WERI-Rb-1 (cell line): ENCODE measurements at regions not wholly inside any gene's neighbourhood (a gene's known extent, or its start where the extent isn't known, plus 50 kb on each side); places are given as distances from the start of the nearest gene placed in this dataset.

Source experiments
- DNase-seq: peaks from one replicate; pipeline ENCODE4 v3.0.0-alpha.2; 2020
- H3K27ac ChIP-seq: fragments of 250-450 bp; sonication (Bioruptor Pico); 2 replicates; pipeline ENCODE4 v1.5.1; 2020; ENCODE audit warnings: mild to moderate bottlenecking, moderate library complexity
- H3K27me3 ChIP-seq: fragments of 250-450 bp; sonication (Bioruptor Pico); 2 replicates; pipeline ENCODE4 v1.5.1; 2021; ENCODE audit warnings: mild to moderate bottlenecking, low read depth, moderate library complexity; ENCODE audit not compliant: insufficient read depth, severe bottlenecking
- H3K36me3 ChIP-seq: fragments of 250-450 bp; sonication (Bioruptor Pico); 2 replicates; pipeline ENCODE4 v1.5.1; 2020; ENCODE audit warnings: mild to moderate bottlenecking, moderate library complexity
- H3K4me3 ChIP-seq: 2 replicates; pipeline ENCODE4 v1.5.1; 2011; ENCODE audit warnings: low read depth, mild to moderate bottlenecking, control low read depth, low read length
- H3K9me3 ChIP-seq: fragments of 250-450 bp; sonication (Bioruptor Pico); 2 replicates; pipeline ENCODE4 v1.5.1; 2021; ENCODE audit warnings: mild to moderate bottlenecking, moderate library complexity; ENCODE audit not compliant: severe bottlenecking
- TF ChIP-seq, protein P1 (sequence below): IDR thresholded peaks from 2 replicates; pipeline ENCODE4 v1.5.1; 2011; ENCODE audit warnings: low read depth, mild to moderate bottlenecking, control low read depth, inconsistent platforms, low read length

- H3K27me3 ChIP-seq, result no peaks in the 10 kb centered on the region
- H3K36me3 ChIP-seq, result no peaks in the 10 kb centered on the region
- TF ChIP-seq, protein P1, sequence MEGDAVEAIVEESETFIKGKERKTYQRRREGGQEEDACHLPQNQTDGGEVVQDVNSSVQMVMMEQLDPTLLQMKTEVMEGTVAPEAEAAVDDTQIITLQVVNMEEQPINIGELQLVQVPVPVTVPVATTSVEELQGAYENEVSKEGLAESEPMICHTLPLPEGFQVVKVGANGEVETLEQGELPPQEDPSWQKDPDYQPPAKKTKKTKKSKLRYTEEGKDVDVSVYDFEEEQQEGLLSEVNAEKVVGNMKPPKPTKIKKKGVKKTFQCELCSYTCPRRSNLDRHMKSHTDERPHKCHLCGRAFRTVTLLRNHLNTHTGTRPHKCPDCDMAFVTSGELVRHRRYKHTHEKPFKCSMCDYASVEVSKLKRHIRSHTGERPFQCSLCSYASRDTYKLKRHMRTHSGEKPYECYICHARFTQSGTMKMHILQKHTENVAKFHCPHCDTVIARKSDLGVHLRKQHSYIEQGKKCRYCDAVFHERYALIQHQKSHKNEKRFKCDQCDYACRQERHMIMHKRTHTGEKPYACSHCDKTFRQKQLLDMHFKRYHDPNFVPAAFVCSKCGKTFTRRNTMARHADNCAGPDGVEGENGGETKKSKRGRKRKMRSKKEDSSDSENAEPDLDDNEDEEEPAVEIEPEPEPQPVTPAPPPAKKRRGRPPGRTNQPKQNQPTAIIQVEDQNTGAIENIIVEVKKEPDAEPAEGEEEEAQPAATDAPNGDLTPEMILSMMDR, result no peak
- no peak for DNase-seq
- H3K9me3 ChIP-seq, result no peaks in the 10 kb centered on the region
- no peak overlapping the region for H3K27ac ChIP-seq
- no peak overlapping the region for H3K4me3 ChIP-seq
These were observed 256.5 kb downstream of the IPO8 start for GRCh38 chr12:30439201-30439600.

DNA sequence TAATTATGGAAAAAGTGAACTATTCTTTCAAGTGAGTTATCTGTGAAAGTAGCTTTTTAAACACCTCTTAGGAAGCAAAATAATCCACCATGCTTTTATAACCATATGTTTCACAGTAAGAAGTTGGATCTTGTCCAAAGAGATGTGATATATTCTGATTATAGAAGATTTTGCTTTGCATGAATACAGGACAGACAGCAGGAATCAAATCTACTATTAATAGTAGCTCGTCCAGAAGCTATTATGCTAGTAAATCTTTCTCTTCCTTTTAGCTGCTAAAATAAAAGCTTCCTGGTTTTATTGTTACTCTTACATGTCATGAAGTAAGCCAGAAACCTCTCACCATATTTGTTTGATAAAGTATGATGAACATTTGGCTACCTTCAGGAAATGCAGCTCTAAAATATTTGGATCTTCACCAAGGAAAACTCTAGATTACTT, 257.0 kb downstream of the IPO8 start:
- Histone ChIP-seq H3K4me3 (no peak overlapping the region), H3K9me3 (no peaks in the 10 kb centered on the region), H3K27ac (no peak overlapping the region), H3K36me3 (no peaks in the 10 kb centered on the region), H3K27me3 (no peaks in the 10 kb centered on the region)
- no peak for DNase-seq
- TF ChIP-seq, protein P1, result no peak

DNA sequence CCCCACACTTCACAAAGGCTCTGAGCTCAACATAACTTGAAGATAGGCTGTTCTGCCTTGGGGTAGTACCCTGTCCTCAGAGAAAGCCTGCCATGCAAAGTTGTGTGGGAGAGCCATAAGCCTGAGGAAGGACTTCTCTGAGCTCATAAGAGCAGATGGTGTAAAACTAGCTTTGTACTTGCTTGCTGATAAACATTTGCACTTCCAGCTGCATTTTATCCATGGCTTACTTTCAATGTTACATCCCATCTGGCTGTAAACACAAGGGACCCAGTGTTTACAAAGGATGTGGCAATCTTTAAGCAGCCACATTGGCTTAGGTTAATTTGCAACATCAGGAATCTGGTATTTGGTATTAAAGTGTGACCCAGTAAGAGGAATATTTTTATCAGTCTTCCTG, 258.1 kb downstream of the IPO8 start:
- H3K9me3 ChIP-seq, result no peaks in the 10 kb centered on the region
- H3K27ac ChIP-seq, result no peak overlapping the region

GRCh38 chr12:30437044-30437443, 258.6 kb downstream of the IPO8 start:
- no peak overlapping the region for H3K27ac ChIP-seq
- DNase-seq, result no peak
- TF ChIP-seq, protein P1, result no peak
- no peaks in the 10 kb centered on the region for H3K27me3 ChIP-seq
- H3K36me3 ChIP-seq, result no peaks in the 10 kb centered on the region
- no peak overlapping the region for H3K4me3 ChIP-seq
- H3K9me3 ChIP-seq, result no peaks in the 10 kb centered on the region

More for the DNA sequence above, 258.1 kb downstream of the IPO8 start:
- TF ChIP-seq, protein P1, result no peak
- no peaks in the 10 kb centered on the region for H3K27me3 ChIP-seq
- H3K36me3 ChIP-seq, result no peaks in the 10 kb centered on the region
- no peak overlapping the region for H3K4me3 ChIP-seq
- no peak for DNase-seq

GRCh38 chr12:30428098-30428497, 267.6 kb downstream of the IPO8 start:
- peaks cover 2% of the 10 kb centered on the region for H3K9me3 ChIP-seq
- no peaks in the 10 kb centered on the region for H3K27me3 ChIP-seq
- no peak overlapping the region for H3K27ac ChIP-seq
- TF ChIP-seq, protein P1, result no peak
- no peaks in the 10 kb centered on the region for H3K36me3 ChIP-seq
- DNase-seq, result no peak
- H3K4me3 ChIP-seq, result no peak overlapping the region

DNA sequence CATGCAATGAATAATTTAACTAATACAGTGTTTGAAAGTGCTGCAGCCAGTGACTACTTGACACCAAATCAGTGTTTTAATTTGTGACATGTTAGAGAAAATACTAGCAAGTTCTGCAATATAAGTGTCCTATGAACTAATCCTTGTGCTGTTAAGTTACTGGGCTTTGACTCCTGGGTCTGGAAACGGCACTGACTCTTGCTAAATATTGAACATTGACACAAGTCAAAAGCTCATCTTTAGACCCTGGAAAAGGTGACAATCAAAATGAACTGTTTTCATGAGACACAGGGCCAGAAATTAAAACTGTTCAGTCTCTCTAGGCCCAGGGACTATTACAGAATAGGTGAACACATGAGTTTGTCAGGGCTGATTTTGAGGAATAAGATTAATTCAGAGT, 268.1 kb downstream of the IPO8 start:
- H3K36me3 ChIP-seq, result no peaks in the 10 kb centered on the region
- no peaks in the 10 kb centered on the region for H3K27me3 ChIP-seq
- DNase-seq, result no peak
- H3K4me3 ChIP-seq, result no peak overlapping the region
- peaks cover 2% of the 10 kb centered on the region for H3K9me3 ChIP-seq
- TF ChIP-seq, protein P1, result no peak
- H3K27ac ChIP-seq, result no peak overlapping the region
